Keratinocyte (primary cell): ENCODE measurements at regions not wholly inside any gene's neighbourhood (a gene's known extent, or its start where the extent isn't known, plus 50 kb on each side); places are given as distances from the start of the nearest gene placed in this dataset.

Source experiments
- CTCF ChIP-seq, 3 experiments: IDR thresholded peaks in 1 of 3; conservative IDR thresholded peaks in 1 of 3; optimal IDR thresholded peaks in 1 of 3; 2 replicates in 2 of 3; 3 replicates in 1 of 3; pipeline versions ENCODE3 to v1.5.1; 2011; ENCODE audit warnings: low read length in 3 of 3, mild to moderate bottlenecking in 3 of 3, moderate library complexity in 2 of 3, control low read depth in 1 of 3, inconsistent platforms in 1 of 3; ENCODE audit not compliant: insufficient read depth in 2 of 3; ENCODE audit errors: extremely low read depth in 1 of 3
- EZH2 ChIP-seq: IDR thresholded peaks from one replicate; pipeline ENCODE4 v1.6.1; 2012; ENCODE audit warnings: inconsistent platforms, mild to moderate bottlenecking, low read length, moderate library complexity

GRCh38 chr6:23266536-23266935 is 697.2 kb downstream of the HDGFL1 start:
- TF ChIP-seq EZH2: no peak
- TF ChIP-seq CTCF (optimal IDR thresholded peaks at IDR 0.05 in 1 of 3, IDR thresholded peaks at IDR 0.05 in 1 of 3, conservative IDR thresholded peaks at IDR 0.05 in 1 of 3; ENCODE audit: extremely low read depth in 1 of 3, insufficient read depth in 2 of 3, low read length in 3 of 3): no peak
